ENCODE measurements at regions not wholly inside any gene's neighbourhood (a gene's known extent, or its start where the extent isn't known, plus 50 kb on each side); places are given as distances from the start of the nearest gene placed in this dataset.

DNA sequence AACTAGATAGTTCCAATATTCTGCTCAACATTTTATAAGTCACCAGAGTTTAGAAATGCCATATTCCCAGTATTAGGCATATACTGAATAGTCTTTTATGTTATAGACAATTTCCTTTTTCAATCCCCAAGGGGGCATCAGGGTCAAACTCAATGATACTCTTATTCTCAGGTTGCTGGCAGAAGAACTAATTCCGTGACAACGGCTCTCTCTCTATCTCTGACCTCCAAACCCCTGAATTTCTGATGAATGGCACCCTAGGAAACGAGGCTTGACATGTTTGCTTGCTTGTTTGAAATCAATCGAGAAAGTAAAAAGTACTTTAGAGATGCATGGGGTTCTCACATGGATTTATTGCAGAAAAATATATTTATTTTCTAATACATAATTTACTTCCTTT, 160.1 kb downstream of the CASP12 start:
- TF ChIP-seq, protein P1, sequence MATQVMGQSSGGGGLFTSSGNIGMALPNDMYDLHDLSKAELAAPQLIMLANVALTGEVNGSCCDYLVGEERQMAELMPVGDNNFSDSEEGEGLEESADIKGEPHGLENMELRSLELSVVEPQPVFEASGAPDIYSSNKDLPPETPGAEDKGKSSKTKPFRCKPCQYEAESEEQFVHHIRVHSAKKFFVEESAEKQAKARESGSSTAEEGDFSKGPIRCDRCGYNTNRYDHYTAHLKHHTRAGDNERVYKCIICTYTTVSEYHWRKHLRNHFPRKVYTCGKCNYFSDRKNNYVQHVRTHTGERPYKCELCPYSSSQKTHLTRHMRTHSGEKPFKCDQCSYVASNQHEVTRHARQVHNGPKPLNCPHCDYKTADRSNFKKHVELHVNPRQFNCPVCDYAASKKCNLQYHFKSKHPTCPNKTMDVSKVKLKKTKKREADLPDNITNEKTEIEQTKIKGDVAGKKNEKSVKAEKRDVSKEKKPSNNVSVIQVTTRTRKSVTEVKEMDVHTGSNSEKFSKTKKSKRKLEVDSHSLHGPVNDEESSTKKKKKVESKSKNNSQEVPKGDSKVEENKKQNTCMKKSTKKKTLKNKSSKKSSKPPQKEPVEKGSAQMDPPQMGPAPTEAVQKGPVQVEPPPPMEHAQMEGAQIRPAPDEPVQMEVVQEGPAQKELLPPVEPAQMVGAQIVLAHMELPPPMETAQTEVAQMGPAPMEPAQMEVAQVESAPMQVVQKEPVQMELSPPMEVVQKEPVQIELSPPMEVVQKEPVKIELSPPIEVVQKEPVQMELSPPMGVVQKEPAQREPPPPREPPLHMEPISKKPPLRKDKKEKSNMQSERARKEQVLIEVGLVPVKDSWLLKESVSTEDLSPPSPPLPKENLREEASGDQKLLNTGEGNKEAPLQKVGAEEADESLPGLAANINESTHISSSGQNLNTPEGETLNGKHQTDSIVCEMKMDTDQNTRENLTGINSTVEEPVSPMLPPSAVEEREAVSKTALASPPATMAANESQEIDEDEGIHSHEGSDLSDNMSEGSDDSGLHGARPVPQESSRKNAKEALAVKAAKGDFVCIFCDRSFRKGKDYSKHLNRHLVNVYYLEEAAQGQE (IDR thresholded peaks at IDR 0.05; ENCODE audit: low read depth) = no peak
- TF ChIP-seq TAF1 (IDR thresholded peaks at IDR 0.05; ENCODE audit: low read depth) = no peak

DNA sequence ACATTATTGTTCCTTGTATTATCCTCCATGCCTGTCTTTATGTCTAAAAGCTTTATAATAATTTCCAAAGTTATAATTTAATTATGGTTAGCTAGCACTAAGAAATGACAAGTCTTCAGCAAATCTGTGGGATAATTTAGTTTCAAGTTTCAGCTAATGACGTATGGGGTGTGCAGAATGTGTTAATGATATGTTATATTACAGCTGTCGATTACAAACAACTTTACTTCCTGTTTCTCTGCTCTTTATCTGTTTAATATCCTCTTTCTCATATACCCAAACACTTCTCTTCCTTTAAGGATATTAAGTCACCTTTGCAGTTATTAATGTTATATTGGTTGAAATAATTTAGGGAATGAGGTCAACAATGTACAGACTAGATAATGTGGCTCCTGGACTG, 161.8 kb downstream of the CASP12 start:
- TF ChIP-seq FOXM1 (IDR thresholded peaks at IDR 0.05; ENCODE audit: borderline replicate concordance, low read depth) (no peak), TEAD4 (IDR thresholded peaks at IDR 0.05) (no peak), YY1 (IDR thresholded peaks at IDR 0.05; ENCODE audit: low read depth) (no peak)

DNA sequence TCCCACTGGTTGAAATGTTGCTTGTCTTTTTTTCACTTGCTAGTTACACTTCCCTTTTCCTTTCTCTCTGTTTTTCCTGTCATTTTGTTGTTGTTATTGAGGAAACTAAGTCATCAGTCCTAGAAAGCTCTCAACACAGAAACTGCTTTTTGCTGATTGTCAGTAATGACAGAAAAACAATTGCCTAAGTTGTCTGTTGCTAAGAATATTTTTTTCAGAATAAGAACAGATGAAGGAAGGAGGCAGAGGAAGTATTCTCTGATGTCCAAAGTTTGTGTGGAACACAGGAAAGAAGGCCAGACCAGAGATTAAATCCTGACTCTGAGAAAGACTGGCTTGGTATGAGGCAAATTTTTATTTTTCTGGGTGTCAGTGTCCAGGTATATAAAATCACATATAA, 163.3 kb downstream of the CASP12 start:
- TF ChIP-seq, protein P2, sequence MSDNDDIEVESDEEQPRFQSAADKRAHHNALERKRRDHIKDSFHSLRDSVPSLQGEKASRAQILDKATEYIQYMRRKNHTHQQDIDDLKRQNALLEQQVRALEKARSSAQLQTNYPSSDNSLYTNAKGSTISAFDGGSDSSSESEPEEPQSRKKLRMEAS (IDR thresholded peaks at IDR 0.05) = no peak
- no peak for TF ChIP-seq NFIC (IDR thresholded peaks at IDR 0.05)
- TF ChIP-seq EP300 (IDR thresholded peaks at IDR 0.05; ENCODE audit: borderline replicate concordance) = no peak
- TF ChIP-seq RAD21 (IDR thresholded peaks at IDR 0.05; ENCODE audit: low read depth) = no peak
- no peak for TF ChIP-seq CREB1 (IDR thresholded peaks at IDR 0.05; ENCODE audit: low read depth)
- TF ChIP-seq, protein P1 (IDR thresholded peaks at IDR 0.05; ENCODE audit: low read depth) = no peak
- TF ChIP-seq TAF1 (IDR thresholded peaks at IDR 0.05; ENCODE audit: low read depth) = no peak
- no peak for TF ChIP-seq CEBPB (IDR thresholded peaks at IDR 0.05)
- TF ChIP-seq YY1 (IDR thresholded peaks at IDR 0.05; ENCODE audit: low read depth) = no peak
- no peak for TF ChIP-seq TEAD4 (IDR thresholded peaks at IDR 0.05)
- TF ChIP-seq EGR1 (IDR thresholded peaks at IDR 0.05) = no peak
- no peak for TF ChIP-seq TCF12 (IDR thresholded peaks at IDR 0.05; ENCODE audit: low read depth)
- TF ChIP-seq FOXM1 (IDR thresholded peaks at IDR 0.05; ENCODE audit: borderline replicate concordance, low read depth) = no peak
- TF ChIP-seq, protein P3, sequence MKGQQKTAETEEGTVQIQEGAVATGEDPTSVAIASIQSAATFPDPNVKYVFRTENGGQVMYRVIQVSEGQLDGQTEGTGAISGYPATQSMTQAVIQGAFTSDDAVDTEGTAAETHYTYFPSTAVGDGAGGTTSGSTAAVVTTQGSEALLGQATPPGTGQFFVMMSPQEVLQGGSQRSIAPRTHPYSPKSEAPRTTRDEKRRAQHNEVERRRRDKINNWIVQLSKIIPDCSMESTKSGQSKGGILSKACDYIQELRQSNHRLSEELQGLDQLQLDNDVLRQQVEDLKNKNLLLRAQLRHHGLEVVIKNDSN (IDR thresholded peaks at IDR 0.05) = no peak
- no peak for TF ChIP-seq ZBTB7A (IDR thresholded peaks at IDR 0.05; ENCODE audit: low read depth)

DNA sequence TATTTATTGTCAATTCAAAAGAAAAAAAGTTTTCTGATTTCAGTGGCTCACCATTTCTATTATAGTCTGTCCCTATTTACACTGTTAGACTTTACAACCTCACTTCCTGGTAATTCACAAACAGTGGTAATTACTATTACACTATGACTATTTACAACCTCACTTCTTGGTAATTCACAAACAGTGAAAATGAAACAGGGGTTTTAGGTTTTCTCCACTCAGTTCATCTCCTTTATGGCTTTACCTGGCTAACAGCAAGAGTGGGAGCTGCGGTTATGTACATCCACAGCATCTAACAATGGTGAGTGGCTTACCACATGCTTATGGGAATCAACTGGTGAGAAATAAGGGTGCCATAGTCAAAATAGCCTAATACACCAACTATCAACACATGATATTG, 166.4 kb downstream of the CASP12 start:
- TF ChIP-seq ZBTB7A (IDR thresholded peaks at IDR 0.05; ENCODE audit: low read depth) (no peak), CEBPB (IDR thresholded peaks at IDR 0.05) (no peak), TCF12 (IDR thresholded peaks at IDR 0.05; ENCODE audit: low read depth) (no peak), EGR1 (IDR thresholded peaks at IDR 0.05) (no peak), RAD21 (IDR thresholded peaks at IDR 0.05; ENCODE audit: low read depth) (no peak), EP300 (IDR thresholded peaks at IDR 0.05; ENCODE audit: borderline replicate concordance) (no peak), TAF1 (IDR thresholded peaks at IDR 0.05; ENCODE audit: low read depth) (no peak), TEAD4 (IDR thresholded peaks at IDR 0.05) (no peak), NFIC (IDR thresholded peaks at IDR 0.05) (no peak), CREB1 (IDR thresholded peaks at IDR 0.05; ENCODE audit: low read depth) (no peak), FOXM1 (IDR thresholded peaks at IDR 0.05; ENCODE audit: borderline replicate concordance, low read depth) (no peak), YY1 (IDR thresholded peaks at IDR 0.05; ENCODE audit: low read depth) (no peak)
- TF ChIP-seq, protein P1 (IDR thresholded peaks at IDR 0.05; ENCODE audit: low read depth) = no peak
- TF ChIP-seq, protein P3 (IDR thresholded peaks at IDR 0.05) = no peak
- TF ChIP-seq, protein P2 (IDR thresholded peaks at IDR 0.05) = no peak

DNA sequence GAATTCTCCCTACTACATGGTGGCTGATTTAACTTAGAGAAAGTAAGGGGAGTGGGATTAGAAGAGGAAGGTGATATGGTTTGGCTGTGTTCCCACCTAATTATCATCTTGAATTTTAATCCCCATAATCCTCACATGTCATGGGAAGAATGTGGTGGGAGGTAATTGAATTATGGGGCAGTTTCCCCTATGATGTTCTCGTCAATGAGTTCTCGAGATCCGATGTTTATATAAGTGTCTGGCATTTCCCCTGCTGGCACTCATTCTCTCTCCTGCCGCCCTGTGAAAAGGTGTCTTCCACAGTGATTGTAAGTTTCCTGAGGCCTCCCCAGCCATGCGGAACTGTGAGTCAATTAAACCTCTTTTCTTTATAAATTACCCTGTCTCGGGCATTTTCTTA, 169.3 kb downstream of the CASP12 start:
- TF ChIP-seq TEAD4 (IDR thresholded peaks at IDR 0.05) (0 out of 2 replicates have a peak, but pooled peaks have one; percentile 16), FOXM1 (IDR thresholded peaks at IDR 0.05; ENCODE audit: borderline replicate concordance, low read depth) (no peak), CEBPB (IDR thresholded peaks at IDR 0.05) (no peak), NFIC (IDR thresholded peaks at IDR 0.05) (peak; percentile 53), EP300 (IDR thresholded peaks at IDR 0.05; ENCODE audit: borderline replicate concordance) (peak; percentile 26; the same call in 1 of the 2 replicates)
